ENCODE measurements at regions not wholly inside any gene's neighbourhood (a gene's known extent, or its start where the extent isn't known, plus 50 kb on each side); places are given as distances from the start of the nearest gene placed in this dataset.

DNA sequence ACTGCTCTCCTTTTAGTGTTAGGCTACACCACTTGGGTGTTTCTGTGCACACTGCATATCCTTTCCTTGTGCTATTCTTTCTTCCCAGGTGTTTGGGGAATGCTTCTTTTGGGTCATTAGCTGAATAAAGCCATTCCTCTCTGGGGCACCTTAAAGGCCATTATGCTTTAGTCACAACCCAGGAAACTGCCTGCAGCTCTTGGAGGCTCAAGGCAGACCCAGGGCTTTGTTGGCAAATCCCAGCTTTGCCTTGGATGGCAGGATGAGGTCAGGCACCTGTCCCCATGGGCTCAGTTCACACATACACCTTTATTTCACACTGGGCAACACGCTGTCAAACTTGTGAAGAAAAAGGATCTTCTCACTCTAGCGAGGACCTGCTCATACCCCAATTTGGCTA is 460.6 kb downstream of the CCSER2 start:
- 77 to 80% (median 79%) methylated on average over 2 of the region's 2 CpGs for WGBS, 3 donors

GRCh38 chr10:84798312-84798711 is 469.9 kb downstream of the CCSER2 start:
- intact Hi-C loops (cut with DNase I), result no loop called here
- Histone ChIP-seq H3K4me1 (no peaks in the 10 kb centered on the region), H3K9me3 (no peaks in the 10 kb centered on the region), H3K36me3 (ENCODE audit: insufficient read depth in 1 of 2, low read depth in 1 of 2) (no peaks in the 10 kb centered on the region), H3K27ac (no peak overlapping the region), H3K4me3 (no peak overlapping the region), H3K27me3 (ENCODE audit: insufficient read depth in 3 of 3, low read length in 2 of 3) (no peaks in the 10 kb centered on the region)
- WGBS, 3 donors, result 56 to 65% (median 64%) methylated on average over 5 of the region's 5 CpGs
- DNase-seq (no peak), ATAC-seq (no peak)
- no peak for TF ChIP-seq CTCF (IDR thresholded peaks at IDR 0.05)

More for the DNA sequence above, 460.6 kb downstream of the CCSER2 start:
- H3K4me1 ChIP-seq, result no peaks in the 10 kb centered on the region
- intact Hi-C loops (cut with DNase I), result no loop called here
- no peak overlapping the region for H3K27ac ChIP-seq
- H3K27me3 ChIP-seq (ENCODE audit: insufficient read depth in 3 of 3, low read length in 2 of 3), result no peaks in the 10 kb centered on the region
- H3K4me3 ChIP-seq, result no peak overlapping the region
- no peak for ATAC-seq
- no peaks in the 10 kb centered on the region for H3K36me3 ChIP-seq (ENCODE audit: insufficient read depth in 1 of 2, low read depth in 1 of 2)
- H3K9me3 ChIP-seq, result no peaks in the 10 kb centered on the region
- no peak for TF ChIP-seq CTCF (IDR thresholded peaks at IDR 0.05)
- DNase-seq, result no peak

- no peak overlapping the region for H3K4me3 ChIP-seq
- H3K9me3 ChIP-seq, result no peaks in the 10 kb centered on the region
- no peaks in the 10 kb centered on the region for H3K36me3 ChIP-seq (ENCODE audit: insufficient read depth in 1 of 2, low read depth in 1 of 2)
- intact Hi-C loops (cut with DNase I), result no loop called here
- TF ChIP-seq CTCF (IDR thresholded peaks at IDR 0.05), result no peak
- no peaks in the 10 kb centered on the region for H3K4me1 ChIP-seq
- DNase-seq (no peak), ATAC-seq (no peak)
- WGBS, 3 donors, result 37 to 50% (median 40%) methylated on average over 2 of the region's 2 CpGs
- no peak overlapping the region for H3K27ac ChIP-seq
- no peaks in the 10 kb centered on the region for H3K27me3 ChIP-seq (ENCODE audit: insufficient read depth in 3 of 3, low read length in 2 of 3)
Observed at GRCh38 chr10:84801156-84801555, 472.8 kb downstream of the CCSER2 start.

DNA sequence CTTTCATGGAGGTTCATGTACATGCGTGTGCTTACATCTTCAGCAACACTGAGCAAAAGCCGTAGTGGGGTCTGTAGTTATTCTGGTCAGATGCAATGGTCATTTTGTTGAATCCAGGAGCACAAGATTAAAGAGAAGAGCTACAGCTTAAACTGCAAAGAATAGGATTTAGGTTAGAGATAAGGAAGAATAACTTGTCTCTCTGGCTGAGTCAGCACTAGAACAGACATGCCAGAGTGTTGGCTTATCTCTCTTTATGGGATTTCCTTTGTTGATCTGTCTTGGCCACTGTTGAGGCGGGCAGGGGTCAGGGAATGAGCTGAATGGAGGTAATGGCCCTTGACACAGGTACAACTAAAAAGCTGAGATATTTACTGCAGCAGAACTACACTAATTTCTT is 473.5 kb downstream of the CCSER2 start:
- Histone ChIP-seq H3K27me3 (ENCODE audit: insufficient read depth in 3 of 3, low read length in 2 of 3) (no peaks in the 10 kb centered on the region), H3K36me3 (ENCODE audit: insufficient read depth in 1 of 2, low read depth in 1 of 2) (no peaks in the 10 kb centered on the region), H3K4me1 (no peaks in the 10 kb centered on the region), H3K4me3 (no peak overlapping the region), H3K9me3 (no peaks in the 10 kb centered on the region), H3K27ac (no peak overlapping the region)
- 57 to 70% (median 68%) methylated on average over 3 of the region's 3 CpGs for WGBS, 3 donors
- no peak for TF ChIP-seq CTCF (IDR thresholded peaks at IDR 0.05)
- no peak for ATAC-seq
- DNase-seq, result no peak
- intact Hi-C loops (cut with DNase I), result no loop called here

DNA sequence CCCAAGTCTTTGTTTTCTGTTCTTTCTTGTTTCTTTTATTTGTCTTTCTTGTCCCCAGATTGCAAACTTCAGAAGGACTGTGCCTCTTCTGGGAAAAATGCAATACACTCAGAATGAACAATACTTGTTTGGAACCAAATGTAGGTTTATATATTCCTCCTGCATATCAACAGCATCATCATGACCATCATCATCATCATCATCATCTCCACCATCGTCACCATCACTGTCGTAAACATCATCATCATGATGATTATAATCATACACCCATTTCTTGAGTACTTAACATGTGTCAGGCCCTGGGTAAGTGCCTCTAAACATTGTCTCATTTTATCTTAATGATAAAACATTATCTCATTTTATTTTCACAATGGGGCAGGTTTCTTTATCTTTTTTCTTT is 476.8 kb downstream of the CCSER2 start:
- 63 to 68% (median 64%) methylated on average over 2 of the region's 2 CpGs for WGBS, 3 donors
- no peak for ATAC-seq

More for the DNA sequence above, 476.8 kb downstream of the CCSER2 start:
- TF ChIP-seq CTCF (IDR thresholded peaks at IDR 0.05), result no peak
- H3K9me3 ChIP-seq, result no peaks in the 10 kb centered on the region
- H3K27me3 ChIP-seq (ENCODE audit: insufficient read depth in 3 of 3, low read length in 2 of 3), result no peaks in the 10 kb centered on the region
- H3K27ac ChIP-seq, result no peak overlapping the region
- H3K4me3 ChIP-seq, result no peak overlapping the region
- no peak for DNase-seq
- no peaks in the 10 kb centered on the region for H3K36me3 ChIP-seq (ENCODE audit: insufficient read depth in 1 of 2, low read depth in 1 of 2)
- no peaks in the 10 kb centered on the region for H3K4me1 ChIP-seq
- intact Hi-C loops (cut with DNase I), result no loop called here

All from psoas muscle (tissue), 7 donors.